ENCODE measurements at regions not wholly inside any gene's neighbourhood (a gene's known extent, or its start where the extent isn't known, plus 50 kb on each side); places are given as distances from the start of the nearest gene placed in this dataset.

- Histone ChIP-seq H3K36me3 (no peaks in the 10 kb centered on the region), H3K27me3 (no peaks in the 10 kb centered on the region), H3K27ac (no peak overlapping the region), H3K9me3 (no peaks in the 10 kb centered on the region), H3K4me1 (peaks cover 0 to 3% (median 0%) of the 10 kb centered on the region in 4 donors), H3K4me3 (no peak overlapping the region)
- TF ChIP-seq EP300 (IDR thresholded peaks at IDR 0.05): no peak
- no peak for TF ChIP-seq POLR2A (IDR thresholded peaks at IDR 0.05)
- no peak for DNase-seq (ENCODE audit: low spot score in 2 of 2)
- 94 to 95% methylated on average over 2 of the region's 2 CpGs for WGBS, 2 donors
Observed at GRCh38 chr7:12485845-12486244, 82.2 kb upstream of the VWDE start.

DNA sequence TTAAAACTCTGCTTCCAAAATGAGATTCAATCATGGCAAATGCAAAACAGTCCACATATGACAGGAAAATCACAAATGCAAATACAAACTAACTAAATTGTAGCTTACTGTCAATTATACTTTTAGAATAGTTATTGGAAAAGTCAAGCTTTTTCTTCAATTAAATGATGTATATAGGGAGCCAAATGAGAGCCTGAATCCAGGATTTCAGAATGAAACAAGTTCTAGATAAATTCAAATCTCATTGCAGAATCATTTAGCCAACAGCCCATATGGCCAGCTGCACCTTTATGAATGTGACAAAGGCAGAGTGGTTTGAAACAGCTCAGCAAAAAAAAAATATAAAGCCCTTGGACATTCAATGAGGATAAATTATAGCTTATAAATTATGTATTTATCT is 82.2 kb upstream of the SCIN start:
- no peaks in the 10 kb centered on the region for H3K27me3 ChIP-seq
- TF ChIP-seq EP300 (IDR thresholded peaks at IDR 0.05): no peak
- TF ChIP-seq, protein P1, sequence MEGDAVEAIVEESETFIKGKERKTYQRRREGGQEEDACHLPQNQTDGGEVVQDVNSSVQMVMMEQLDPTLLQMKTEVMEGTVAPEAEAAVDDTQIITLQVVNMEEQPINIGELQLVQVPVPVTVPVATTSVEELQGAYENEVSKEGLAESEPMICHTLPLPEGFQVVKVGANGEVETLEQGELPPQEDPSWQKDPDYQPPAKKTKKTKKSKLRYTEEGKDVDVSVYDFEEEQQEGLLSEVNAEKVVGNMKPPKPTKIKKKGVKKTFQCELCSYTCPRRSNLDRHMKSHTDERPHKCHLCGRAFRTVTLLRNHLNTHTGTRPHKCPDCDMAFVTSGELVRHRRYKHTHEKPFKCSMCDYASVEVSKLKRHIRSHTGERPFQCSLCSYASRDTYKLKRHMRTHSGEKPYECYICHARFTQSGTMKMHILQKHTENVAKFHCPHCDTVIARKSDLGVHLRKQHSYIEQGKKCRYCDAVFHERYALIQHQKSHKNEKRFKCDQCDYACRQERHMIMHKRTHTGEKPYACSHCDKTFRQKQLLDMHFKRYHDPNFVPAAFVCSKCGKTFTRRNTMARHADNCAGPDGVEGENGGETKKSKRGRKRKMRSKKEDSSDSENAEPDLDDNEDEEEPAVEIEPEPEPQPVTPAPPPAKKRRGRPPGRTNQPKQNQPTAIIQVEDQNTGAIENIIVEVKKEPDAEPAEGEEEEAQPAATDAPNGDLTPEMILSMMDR (IDR thresholded peaks at IDR 0.05): no peak
- TF ChIP-seq POLR2A (IDR thresholded peaks at IDR 0.05): no peak
- peaks cover 0 to 3% (median 0%) of the 10 kb centered on the region in 4 donors for H3K4me1 ChIP-seq
- no peaks in the 10 kb centered on the region for H3K9me3 ChIP-seq
- no peak for DNase-seq (ENCODE audit: low spot score in 2 of 2)
- H3K4me3 ChIP-seq: no peak overlapping the region
- no peaks in the 10 kb centered on the region for H3K36me3 ChIP-seq
- H3K27ac ChIP-seq: no peak overlapping the region

GRCh38 chr7:12490107-12490688 is 80.3 kb upstream of the SCIN start:
- Histone ChIP-seq H3K9me3 (no peaks in the 10 kb centered on the region), H3K27ac (no peak overlapping the region), H3K27me3 (no peaks in the 10 kb centered on the region), H3K4me1 (peaks cover 0 to 3% (median 0%) of the 10 kb centered on the region in 4 donors), H3K4me3 (no peak overlapping the region), H3K36me3 (no peaks in the 10 kb centered on the region)
- DNase-seq (ENCODE audit: low spot score in 2 of 2): no peak
- no peak for TF ChIP-seq POLR2A (IDR thresholded peaks at IDR 0.05)
- no peak for TF ChIP-seq EP300 (IDR thresholded peaks at IDR 0.05)
- TF ChIP-seq, protein P1 (IDR thresholded peaks at IDR 0.05): peak in 4 of 5 experiments; percentile 18 to 55 (median 38)
- 18 to 27% methylated on average over 2 of the region's 2 CpGs for WGBS, 2 donors

- no peak for DNase-seq (ENCODE audit: low spot score in 2 of 2)
- H3K4me1 ChIP-seq: peaks cover 0 to 3% (median 0%) of the 10 kb centered on the region in 4 donors
- H3K27me3 ChIP-seq: no peaks in the 10 kb centered on the region
- 80 to 83% methylated on average over 2 of the region's 2 CpGs for WGBS, 2 donors
- H3K27ac ChIP-seq: no peak overlapping the region
- H3K36me3 ChIP-seq: no peaks in the 10 kb centered on the region
- TF ChIP-seq, protein P1 (IDR thresholded peaks at IDR 0.05): no peak
- TF ChIP-seq POLR2A (IDR thresholded peaks at IDR 0.05) (no peak), EP300 (IDR thresholded peaks at IDR 0.05) (no peak)
- no peaks in the 10 kb centered on the region for H3K9me3 ChIP-seq
- no peak overlapping the region for H3K4me3 ChIP-seq
Observed at GRCh38 chr7:12490940-12491339, 79.6 kb upstream of the SCIN start.

GRCh38 chr7:12491526-12491925 is 79.0 kb upstream of the SCIN start:
- H3K4me1 ChIP-seq: peaks cover 0 to 3% (median 0%) of the 10 kb centered on the region in 4 donors
- no peaks in the 10 kb centered on the region for H3K27me3 ChIP-seq
- TF ChIP-seq EP300 (IDR thresholded peaks at IDR 0.05): no peak
- TF ChIP-seq, protein P1 (IDR thresholded peaks at IDR 0.05): no peak
- no peak for TF ChIP-seq POLR2A (IDR thresholded peaks at IDR 0.05)
- no peak for DNase-seq (ENCODE audit: low spot score in 2 of 2)
- H3K36me3 ChIP-seq: no peaks in the 10 kb centered on the region
- no peaks in the 10 kb centered on the region for H3K9me3 ChIP-seq
- 91 to 93% methylated on average over 3 of the region's 3 CpGs for WGBS, 2 donors
- no peak overlapping the region for H3K27ac ChIP-seq
- no peak overlapping the region for H3K4me3 ChIP-seq

Measured in tibial nerve (tissue), 4 donors.